Activated CD8-positive, alpha-beta memory T cell treated with anti-CD3 and anti-CD28 coated beads, Interleukin-2, amount 50 U/mL, for 1 hour (primary cell): ENCODE measurements at regions not wholly inside any gene's neighbourhood (a gene's known extent, or its start where the extent isn't known, plus 50 kb on each side); places are given as distances from the start of the nearest gene placed in this dataset.

Experiments
- DNase-seq: peaks from one replicate; pipeline ENCODE4 v3.0.0-alpha.2; 2020; ENCODE audit errors: extremely low read depth

DNA sequence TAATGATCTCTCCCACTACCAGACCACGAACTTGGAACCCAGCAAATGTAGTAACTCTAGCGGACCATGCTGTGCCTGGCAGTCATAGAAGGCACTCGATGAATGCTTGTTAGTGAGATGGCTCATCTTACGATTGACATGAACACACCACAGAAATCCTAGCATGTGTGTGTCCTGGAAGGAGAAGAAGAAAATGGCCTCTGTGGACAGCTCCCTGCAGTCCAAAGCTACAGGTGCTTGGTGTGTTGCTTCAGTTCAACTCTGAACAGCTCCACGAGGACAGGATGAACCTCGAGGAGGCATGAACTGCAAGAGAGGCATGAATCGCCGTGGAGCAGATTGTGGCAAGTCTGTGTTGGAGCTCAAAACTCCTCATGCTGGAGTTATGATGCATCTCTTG is 93.5 kb downstream of the KLF6 start:
- DNase-seq, result no peak

DNA sequence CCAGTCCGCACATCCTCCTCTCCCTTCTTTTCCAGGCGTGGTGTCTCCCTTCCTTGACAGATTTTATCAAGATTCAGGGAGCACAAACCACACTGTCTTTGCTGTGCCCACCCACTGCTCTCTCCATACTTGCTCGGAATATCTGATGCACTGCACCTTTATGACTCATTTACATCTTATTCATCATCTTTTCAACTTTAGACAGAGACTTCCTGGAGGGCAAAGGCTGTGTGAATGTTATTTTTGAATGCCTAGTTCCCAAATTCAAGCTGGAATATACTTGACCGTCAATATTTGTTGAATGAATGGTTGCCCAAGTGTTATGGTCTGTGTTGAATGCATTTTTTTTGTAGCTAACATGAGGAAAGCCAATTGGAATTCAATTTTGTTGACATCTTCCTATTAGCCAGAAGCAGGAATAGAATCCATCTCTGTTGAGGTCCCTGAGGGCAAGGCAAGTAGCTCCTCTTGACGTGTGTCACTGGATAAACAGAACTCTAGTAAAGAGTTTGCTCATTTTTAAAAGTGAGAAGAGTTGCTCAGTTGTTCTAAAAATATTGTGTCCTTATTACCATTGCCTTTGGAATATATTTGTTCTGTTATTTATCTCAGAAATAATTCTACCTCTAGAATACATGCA is 95.0 kb downstream of the KLF6 start:
- no peak for DNase-seq

DNA sequence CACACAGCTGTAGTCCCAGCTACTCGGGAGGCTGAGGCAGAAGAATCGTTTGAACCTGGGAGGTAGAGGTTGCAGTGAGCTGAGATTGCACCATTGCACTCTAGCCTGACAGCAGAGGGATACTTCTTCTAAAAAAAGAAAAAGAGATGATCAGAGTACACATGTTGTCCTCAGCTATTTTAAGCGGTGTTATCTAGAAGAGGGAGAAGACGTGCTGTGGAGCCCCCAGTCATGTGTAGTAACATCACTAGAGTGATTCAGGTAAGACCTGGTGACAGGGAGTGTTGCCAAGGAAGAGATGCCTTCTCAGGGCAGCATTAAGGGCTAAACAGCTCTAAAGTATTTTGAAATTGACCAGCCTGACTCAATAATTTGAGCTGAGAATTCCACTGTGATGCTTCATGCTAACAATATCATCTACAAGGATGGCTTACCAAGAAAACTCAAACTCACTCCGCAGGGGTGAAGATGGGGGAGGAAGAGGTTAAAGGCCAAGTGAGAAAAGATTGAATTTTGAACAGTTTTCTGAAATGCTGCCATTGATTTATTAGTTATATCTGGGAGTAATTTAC is 97.4 kb downstream of the KLF6 start:
- DNase-seq, result no peak

DNA sequence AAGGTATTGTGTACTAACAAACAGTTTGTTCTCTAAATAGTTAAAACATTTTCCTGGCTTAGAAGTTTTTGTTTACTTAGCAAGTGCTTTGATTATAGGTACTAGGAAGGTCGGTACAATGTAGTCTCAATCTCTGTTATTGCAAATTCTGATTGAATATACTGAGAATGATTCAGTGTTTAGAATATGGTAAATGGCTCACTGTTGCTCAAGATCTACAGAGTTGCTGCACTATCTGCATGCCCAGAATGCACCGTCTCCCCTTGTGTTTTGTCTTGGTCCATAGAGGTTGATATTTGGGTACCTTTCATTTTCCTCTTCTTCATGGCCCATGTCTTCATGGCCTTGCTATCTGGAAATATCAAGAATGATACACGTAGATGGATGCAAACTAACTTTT is 99.6 kb downstream of the KLF6 start:
- no peak for DNase-seq

DNA sequence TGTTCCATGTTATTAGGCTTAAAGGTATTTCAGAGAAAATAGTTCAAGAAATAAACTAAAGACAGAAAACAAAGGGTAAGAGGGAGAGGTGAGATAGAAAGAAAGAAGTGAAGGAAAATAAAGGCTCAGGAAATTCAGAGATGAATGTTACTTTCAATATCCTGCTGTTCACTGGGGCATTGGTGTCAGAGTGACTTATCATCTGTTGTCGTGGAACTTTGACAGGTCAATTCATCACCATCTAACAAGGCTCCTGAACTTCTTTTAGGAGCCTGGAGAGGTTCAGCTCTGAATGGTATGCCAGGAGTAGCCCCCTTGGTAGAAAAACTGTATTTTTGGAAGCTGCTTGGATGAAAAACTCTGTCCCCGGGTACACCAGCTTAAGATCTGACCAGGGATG is 100.1 kb downstream of the KLF6 start:
- no peak for DNase-seq

DNA sequence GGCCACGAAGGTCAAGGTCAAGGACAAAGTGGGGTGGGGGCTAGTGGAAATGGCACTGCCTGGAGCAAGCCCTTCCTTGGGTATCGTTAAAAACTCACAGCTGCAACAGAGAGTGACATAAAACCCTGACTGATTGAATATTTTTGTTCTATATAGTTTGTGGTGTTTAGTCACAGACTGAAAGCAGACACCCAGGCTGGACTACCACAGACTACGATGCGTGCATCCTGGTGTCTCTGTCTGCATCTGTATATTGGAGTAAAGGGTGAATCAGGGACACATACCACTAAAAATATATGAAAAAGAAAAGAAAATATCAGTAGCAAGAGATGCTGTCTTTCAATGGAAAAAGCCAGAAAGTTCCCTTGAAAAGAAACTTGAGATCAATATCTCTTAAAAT is 101.4 kb downstream of the KLF6 start:
- no peak for DNase-seq

DNA sequence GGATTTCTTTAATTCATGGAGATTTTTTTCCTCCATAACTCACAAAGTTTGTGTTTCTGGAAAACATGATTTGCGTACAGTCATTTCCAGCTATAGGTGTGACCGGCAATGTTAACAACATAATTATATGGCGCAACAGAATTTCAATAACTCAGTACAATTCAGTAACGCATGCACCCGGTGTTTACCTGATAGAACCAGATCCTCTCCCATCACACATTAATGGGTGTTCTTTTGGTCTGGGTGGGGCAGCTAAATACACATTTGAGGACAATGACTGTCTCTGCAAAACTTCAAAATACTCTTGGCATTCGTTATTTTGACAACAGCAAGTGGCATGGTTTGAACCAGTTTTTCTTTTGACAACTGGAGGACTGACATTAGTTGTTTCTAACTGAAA is 102.3 kb downstream of the KLF6 start:
- DNase-seq, result no peak

DNA sequence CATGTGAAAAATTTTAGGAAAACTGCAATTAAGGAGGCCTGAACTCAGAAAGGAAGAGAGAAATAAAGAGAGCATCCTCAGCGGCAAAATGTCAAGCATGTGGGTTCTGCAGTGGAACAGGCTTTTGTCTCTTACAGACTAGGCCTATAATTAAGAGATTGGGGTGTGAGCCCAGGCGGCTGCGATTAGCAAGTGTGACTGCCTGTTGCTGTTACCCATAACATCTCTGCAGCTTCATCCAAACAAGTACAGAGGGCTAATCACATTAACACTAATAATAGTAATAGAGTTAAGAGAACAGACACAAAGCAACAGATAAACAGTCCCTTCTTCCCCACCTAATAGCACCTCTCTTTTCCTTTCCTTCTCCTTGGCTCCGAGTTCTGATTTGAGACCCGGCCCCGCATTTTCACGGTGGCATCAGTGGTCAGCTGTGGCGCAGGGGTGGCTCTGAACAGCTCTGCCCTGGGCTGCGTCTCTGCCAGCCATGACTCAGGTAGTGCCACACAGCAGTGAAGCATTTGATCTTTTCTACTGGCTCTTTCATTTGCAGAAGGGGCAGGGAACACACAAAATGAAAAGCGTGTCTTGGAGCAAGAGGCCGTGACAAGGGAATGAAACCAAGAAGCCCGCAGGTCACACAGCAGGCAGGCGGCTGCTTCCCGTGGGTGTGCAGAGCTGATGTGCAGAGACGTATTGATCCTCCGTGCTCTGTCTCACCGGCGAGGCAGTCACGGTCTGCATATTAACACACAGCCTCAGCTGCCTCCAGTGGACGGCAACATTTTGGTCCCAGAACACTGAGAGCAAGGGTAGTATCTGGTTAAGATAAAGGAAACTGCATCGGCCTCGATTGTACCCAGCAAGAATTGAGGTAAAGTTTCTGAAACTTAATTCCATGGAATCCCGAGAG is 103.1 kb downstream of the KLF6 start:
- DNase-seq, result no peak

DNA sequence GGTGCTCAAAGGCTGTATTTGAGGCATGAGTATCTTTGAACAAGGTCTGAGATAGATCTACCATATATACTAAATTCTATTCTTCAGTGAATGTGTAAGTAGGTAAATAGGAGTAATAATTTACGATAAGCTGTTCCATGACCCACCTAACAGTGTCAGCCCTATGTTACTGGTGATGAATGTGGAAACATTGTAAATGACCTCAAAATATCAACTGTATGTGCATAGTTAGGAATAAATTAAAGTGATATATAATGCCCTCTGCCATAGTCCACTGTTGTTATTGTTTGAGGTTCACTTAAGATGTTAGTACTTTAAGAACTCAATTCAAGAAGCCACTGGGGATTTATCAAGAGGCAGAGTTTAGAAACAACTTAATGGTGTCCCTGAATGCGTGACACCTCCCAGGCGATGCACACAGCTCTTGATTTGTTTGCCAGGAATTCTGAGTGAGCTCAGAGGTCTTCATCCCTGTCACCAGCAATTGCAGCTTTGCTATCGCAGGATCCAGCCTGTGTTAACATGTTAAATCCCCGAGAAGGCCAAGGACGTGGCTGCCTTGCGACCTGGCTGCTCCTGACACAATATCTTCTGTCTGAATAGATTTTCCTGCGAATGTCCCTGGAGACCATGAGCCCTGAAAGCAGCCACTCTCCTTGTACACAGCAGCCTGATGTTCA is 104.9 kb downstream of the KLF6 start:
- no peak for DNase-seq

DNA sequence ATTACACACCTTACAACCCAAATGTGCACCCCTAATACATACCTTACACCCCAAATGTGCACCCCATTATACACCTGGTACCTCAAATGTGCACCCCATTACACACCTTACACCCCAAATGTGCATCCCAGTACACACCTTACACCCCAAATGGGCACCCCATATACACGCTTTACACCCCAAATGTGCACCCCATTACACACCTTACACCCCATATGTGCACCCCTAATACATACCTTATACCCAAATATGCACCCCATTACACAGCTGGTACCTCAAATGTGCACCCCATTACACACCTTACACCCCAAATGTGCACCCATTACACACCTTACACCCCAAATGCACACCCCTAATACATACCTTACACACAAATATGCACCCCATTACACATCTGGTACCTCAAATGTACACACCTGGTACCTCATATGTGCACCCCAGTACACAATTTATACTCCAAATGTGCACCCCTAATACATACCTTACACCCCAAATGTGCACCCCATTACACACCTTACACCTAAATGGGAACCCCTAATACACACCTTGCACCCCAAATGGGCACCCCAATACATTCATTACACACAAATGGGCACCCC is 106.3 kb downstream of the KLF6 start:
- DNase-seq, result no peak

DNA sequence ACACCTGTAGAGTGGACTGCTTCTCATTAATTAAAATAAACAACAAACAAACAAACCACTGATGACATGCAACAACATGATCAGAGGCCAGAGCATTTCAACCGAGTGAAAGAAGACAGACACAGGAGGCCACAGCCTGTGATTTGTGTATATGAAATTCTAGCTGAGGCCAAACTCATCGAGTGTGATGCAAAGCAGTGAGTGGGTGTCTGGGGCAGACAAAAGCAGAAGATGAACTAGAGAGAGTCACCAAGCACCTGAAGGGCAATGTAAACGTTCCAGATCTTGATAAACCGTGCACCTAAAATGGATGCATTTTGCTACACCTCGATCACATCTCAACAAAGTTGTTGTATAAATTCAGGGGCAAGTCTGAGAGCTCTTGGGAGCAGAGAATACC is 108.4 kb downstream of the KLF6 start:
- no peak for DNase-seq

DNA sequence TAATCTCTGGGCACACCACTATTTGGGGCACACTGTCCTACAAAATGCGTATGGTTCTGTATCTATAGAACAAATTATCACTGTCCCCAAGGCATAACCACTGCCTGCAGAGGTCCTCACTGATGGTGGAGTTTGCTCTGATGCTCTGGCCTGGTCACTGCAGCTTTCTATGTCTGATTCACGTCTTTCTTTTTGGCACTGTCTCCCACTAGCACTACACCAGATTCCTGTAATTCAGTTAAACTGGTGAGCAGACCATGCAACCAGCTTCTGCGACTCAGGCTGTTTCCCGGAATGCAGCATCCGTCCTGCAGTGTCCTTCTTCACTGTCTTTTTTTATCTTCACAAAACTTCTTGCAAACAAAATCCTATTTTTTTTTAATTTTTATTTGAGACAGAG is 112.8 kb downstream of the KLF6 start:
- no peak for DNase-seq

DNA sequence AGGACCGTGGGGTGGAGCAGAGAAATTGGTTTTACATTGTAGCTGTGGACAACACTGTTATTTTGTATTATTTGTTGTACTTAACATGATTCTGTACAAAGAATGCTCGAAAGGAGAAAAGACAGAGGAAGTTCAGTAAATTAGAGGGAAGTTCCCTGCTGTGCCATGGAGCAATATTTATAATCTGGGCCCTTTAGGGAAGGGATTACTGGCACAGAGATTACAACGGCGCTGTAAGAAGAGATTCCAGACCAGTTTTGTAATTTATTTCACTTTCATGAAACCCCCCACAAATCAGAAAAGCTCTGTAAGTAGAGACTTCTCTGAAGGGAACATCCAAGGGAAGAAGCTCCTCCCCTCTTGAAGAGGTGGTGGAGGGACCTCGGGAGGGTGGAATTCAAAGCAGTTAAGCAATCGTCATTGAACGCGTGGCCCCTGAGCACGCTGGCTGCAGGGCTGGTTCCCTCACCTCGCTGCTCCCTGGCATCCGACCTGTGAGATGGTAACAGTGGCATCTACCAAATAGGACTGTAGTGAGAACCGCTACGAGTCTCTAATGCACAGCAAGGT is 113.5 kb downstream of the KLF6 start:
- no peak for DNase-seq

DNA sequence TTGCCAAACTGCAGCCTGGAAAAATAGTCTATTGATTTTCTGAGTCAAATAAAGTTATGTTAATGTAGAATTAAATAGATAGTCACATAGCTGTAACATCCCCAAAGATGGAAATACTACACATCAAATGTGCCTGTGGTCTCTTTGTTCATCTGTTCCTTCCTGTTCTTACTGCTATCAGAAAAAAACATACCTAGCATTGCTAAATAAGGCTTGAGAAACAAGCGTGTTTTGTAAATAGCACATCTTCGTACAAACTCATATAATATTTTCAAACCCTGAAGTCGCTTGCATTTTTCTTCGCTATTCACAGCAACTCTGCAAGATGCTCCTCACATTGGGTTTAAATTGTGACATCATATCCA is 116.1 kb downstream of the KLF6 start:
- no peak for DNase-seq

DNA sequence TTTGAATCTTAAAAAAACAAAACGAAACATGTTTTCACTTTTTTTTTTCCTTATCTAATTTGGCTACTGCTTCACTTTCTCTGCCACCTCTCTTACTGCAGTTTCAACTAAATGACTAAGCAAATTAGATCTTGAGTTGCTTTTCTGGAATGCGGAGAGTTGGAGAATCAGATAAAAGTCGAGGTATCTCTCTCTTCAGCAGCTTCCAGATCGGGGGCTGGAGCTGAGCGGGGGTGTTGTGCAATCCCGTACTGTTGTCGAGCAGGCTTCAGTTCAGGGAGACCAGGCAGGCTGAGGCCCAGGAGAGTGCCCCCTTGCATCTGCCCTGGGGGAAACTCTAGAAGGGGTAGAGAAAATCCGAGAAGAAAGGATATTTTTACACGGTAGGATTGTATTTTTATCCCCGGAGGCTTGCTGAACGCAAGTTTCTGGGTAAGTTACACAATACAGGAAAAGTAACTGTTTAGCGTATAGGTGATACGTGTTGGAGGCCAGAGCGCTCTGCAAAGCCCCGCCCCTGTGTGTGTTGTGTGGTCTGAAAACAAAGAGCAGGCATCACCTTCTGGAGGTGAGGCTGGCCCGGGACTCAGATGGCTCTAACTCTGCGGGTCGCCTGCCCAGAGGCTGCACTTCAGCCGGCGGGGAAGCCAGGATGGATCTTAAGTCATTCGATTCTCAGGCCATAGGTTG is 116.6 kb downstream of the KLF6 start:
- DNase-seq, result peak; percentile 24

DNA sequence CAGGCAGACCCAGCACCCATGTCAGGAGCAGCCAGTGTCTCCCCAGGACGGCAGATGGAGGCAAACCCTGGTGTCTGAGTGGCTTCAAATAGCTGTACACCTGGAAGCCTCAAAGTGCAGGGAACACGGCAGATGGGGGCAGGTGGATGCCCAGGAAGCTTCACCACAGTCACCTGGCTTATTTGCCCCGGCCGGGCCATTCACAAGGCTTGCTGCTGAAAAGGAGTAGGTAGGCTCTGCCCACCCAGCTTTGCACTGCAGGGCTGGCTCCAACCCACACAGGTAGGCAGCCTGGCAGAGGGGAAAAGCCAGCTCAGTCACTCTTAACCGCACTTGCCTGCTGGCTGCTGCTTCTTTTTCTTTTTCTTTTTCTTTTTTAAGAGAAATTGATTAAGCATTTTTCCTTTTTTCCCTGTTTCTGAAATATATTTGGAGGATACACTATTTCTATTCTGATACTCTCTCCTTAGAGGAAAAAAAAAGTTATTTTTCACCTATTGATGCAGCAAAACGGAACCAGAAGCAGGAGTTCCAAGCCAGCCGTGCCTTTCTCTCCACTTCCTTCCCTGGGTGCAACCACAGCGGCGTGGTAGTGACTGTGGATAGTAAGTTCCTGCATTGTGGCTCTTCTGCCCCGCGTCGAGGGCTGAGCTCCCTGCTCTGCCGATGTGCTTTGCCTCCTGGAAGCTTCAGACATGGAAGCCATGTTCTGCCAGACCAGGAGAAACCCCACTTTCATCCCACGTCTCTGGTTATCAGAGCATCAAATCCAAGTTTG is 118.3 kb downstream of the KLF6 start:
- no peak for DNase-seq

DNA sequence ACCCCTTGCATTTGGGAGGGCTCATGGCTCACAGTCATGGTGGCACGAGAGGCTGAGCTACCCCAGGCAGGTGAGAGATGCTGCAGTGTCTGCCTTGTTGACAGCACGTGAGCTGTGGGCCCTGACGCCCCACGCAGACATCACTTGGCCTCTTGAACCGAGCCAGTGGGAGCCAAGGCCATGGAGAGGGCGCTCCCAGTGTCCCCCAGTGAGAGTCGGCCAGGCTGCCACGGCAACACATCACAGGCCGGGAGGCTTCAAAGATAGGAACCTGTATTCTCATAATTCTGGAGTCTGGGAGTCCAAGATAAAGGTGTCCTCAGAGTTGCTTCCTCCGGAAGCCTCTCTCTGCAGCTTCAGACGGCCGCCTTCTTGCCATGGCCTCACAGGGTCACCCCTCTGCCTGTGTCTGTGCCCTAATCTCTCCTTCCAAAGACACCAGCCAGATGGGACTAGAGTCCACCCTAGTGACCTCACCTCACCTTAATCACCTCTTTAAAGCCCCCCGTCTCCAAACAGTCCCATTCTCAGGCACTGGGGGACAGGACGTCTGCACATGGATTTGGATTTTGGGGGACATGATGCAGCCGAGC is 119.6 kb downstream of the KLF6 start:
- no peak for DNase-seq

DNA sequence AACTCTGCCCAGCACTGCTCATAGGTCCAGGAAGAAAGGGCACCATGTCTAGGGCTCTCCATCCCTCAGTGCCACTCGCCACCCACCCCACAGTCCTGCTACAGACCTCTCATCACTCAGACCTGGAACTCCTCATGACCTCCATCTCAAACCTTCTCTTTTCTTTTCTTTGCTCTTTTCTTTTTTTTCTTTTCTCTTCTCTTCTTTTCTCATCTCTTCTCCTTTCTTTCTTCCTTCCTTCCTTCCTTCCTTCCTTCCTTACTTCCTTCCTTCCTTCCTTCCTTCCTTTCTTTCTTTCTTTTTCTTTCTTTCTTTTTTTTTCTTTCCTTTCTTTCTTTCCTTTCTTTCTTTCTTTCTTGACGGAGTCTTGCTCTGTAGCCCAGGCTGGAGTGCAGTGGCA is 122.2 kb downstream of the KLF6 start:
- DNase-seq, result no peak

DNA sequence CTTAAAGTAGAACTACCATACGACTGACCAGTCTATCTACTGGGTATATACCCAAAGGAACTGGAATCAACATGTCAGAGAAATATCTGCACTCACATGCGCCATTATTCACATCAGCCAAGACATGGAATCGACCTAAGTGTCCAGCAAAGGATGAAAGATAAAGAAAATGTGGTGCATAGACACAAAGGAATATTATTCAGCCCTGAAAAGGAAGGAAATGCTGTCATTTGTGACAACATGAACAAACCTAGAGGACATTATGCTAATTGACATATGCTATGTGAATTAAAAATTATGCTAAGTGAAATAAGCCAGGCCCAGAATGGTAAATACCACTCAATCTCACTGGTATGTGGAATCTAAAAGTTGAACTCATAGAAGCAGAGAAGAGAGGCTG is 123.7 kb downstream of the KLF6 start:
- DNase-seq, result no peak

DNA sequence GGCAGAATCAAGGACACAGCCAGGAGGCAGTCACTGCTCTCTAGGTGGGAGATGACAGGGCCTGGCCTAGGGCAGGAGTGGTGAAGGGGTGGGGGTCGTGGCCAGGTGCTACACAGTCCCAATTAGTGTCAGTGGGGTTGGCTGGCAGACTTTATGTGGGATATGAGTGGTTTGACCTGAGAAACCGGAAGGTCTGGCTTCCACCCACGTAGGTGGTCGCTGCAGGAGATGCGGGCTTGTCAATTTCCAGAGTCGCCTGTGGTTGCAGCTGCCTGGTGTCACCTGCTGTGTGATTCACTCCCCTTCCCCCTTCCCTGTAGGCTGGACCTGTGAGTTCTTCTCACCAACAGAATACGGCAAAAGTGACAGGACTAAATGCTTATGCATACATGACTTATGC is 124.3 kb downstream of the KLF6 start:
- DNase-seq, result no peak
